ENCODE measurements at regions not wholly inside any gene's neighbourhood (a gene's known extent, or its start where the extent isn't known, plus 50 kb on each side); places are given as distances from the start of the nearest gene placed in this dataset.

- BruUV-seq (replicated peaks) = no TSS peak
- H3K9me3 ChIP-seq = no peaks in the 10 kb centered on the region
- intact Hi-C loops (cut with micrococcal nuclease; ENCODE audit: unreplicated experiment) = no loop called here
- Mint-ChIP-seq H3K27me3 (ENCODE audit: insufficient read depth, unreplicated experiment) (peaks cover 2% of the 10 kb centered on the region), H3K36me3 (ENCODE audit: insufficient read depth, unreplicated experiment) (no peaks in the 10 kb centered on the region), H3K9me3 (ENCODE audit: unreplicated experiment) (no peaks in the 10 kb centered on the region), H3K27ac (ENCODE audit: unreplicated experiment) (no peak overlapping the region), H3K4me3 (ENCODE audit: unreplicated experiment) (no peak overlapping the region), H3K4me1 (ENCODE audit: low read depth, unreplicated experiment) (no peaks in the 10 kb centered on the region)
- DNase-seq = no peak
- ChIA-PET POLR2A (no interaction called here), CTCF (no interaction called here)
- TF ChIP-seq, protein P1, sequence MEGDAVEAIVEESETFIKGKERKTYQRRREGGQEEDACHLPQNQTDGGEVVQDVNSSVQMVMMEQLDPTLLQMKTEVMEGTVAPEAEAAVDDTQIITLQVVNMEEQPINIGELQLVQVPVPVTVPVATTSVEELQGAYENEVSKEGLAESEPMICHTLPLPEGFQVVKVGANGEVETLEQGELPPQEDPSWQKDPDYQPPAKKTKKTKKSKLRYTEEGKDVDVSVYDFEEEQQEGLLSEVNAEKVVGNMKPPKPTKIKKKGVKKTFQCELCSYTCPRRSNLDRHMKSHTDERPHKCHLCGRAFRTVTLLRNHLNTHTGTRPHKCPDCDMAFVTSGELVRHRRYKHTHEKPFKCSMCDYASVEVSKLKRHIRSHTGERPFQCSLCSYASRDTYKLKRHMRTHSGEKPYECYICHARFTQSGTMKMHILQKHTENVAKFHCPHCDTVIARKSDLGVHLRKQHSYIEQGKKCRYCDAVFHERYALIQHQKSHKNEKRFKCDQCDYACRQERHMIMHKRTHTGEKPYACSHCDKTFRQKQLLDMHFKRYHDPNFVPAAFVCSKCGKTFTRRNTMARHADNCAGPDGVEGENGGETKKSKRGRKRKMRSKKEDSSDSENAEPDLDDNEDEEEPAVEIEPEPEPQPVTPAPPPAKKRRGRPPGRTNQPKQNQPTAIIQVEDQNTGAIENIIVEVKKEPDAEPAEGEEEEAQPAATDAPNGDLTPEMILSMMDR (IDR thresholded peaks at IDR 0.05; ENCODE audit: insufficient read depth in 1 of 2, low read depth in 1 of 2, low read length in 1 of 2, severe bottlenecking in 1 of 2, unreplicated experiment in 1 of 2) = no peak
- H3K4me3 ChIP-seq (ENCODE audit: low read depth, low read length) = no peak overlapping the region
- no peaks in the 10 kb centered on the region for H3K36me3 ChIP-seq (ENCODE audit: control insufficient read depth, insufficient read depth, low read length)
- no peaks in the 10 kb centered on the region for H3K27me3 ChIP-seq (replicated peaks; ENCODE audit: control insufficient read depth, insufficient read depth, low read length)
- H3K4me1 ChIP-seq = no peaks in the 10 kb centered on the region
Measured at GRCh38 chr16:64784635-64785034, 337.2 kb downstream of the CDH11 start.

DNA sequence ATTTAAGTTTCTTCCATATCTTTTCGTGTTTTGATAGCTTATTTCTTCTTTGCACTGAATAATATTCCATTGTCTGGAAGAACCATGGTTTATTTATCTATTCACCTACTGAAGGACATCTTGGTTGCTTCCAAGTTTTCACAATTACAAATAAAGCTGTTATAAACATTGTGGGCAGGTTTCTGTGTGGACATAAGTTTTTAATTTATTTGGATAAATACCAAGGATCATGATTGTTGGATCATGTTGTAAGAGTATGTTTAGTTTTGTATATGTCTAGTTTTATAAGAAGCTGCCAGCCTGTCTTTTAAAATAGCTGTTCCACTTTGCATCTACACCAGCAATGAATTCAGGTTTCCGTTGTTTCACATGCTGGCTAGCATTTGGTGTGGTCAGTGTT, 339.4 kb downstream of the CDH11 start:
- no peak for DNase-seq

GRCh38 chr16:64780445-64780844, 341.4 kb downstream of the CDH11 start:
- no peak overlapping the region for H3K27ac Mint-ChIP-seq (ENCODE audit: unreplicated experiment)
- H3K4me1 ChIP-seq = no peaks in the 10 kb centered on the region
- intact Hi-C loops (cut with micrococcal nuclease; ENCODE audit: unreplicated experiment) = no loop called here
- POLR2A ChIA-PET = no interaction called here
- TF ChIP-seq, protein P1 (IDR thresholded peaks at IDR 0.05; ENCODE audit: insufficient read depth in 1 of 2, low read depth in 1 of 2, low read length in 1 of 2, severe bottlenecking in 1 of 2, unreplicated experiment in 1 of 2) = no peak
- H3K9me3 Mint-ChIP-seq (ENCODE audit: unreplicated experiment) = no peaks in the 10 kb centered on the region
- DNase-seq = no peak
- no peak overlapping the region for H3K4me3 Mint-ChIP-seq (ENCODE audit: unreplicated experiment)
- no peak overlapping the region for H3K4me3 ChIP-seq (ENCODE audit: low read depth, low read length)
- H3K27me3 ChIP-seq (replicated peaks; ENCODE audit: control insufficient read depth, insufficient read depth, low read length) = no peaks in the 10 kb centered on the region
- BruUV-seq (replicated peaks) = no TSS peak
- H3K36me3 Mint-ChIP-seq (ENCODE audit: insufficient read depth, unreplicated experiment) = no peaks in the 10 kb centered on the region
- H3K36me3 ChIP-seq (ENCODE audit: control insufficient read depth, insufficient read depth, low read length) = no peaks in the 10 kb centered on the region
- peaks cover 2% of the 10 kb centered on the region for H3K27me3 Mint-ChIP-seq (ENCODE audit: insufficient read depth, unreplicated experiment)
- CTCF ChIA-PET = no interaction called here
- H3K4me1 Mint-ChIP-seq (ENCODE audit: low read depth, unreplicated experiment) = no peaks in the 10 kb centered on the region
- no peaks in the 10 kb centered on the region for H3K9me3 ChIP-seq

More for the DNA sequence above, 339.4 kb downstream of the CDH11 start:
- no peaks in the 10 kb centered on the region for H3K9me3 ChIP-seq
- CTCF ChIA-PET = no interaction called here
- H3K4me1 ChIP-seq = no peaks in the 10 kb centered on the region
- H3K27ac Mint-ChIP-seq (ENCODE audit: unreplicated experiment) = no peak overlapping the region
- H3K9me3 Mint-ChIP-seq (ENCODE audit: unreplicated experiment) = no peaks in the 10 kb centered on the region
- H3K27me3 ChIP-seq (replicated peaks; ENCODE audit: control insufficient read depth, insufficient read depth, low read length) = no peaks in the 10 kb centered on the region
- TF ChIP-seq, protein P1 (IDR thresholded peaks at IDR 0.05; ENCODE audit: insufficient read depth in 1 of 2, low read depth in 1 of 2, low read length in 1 of 2, severe bottlenecking in 1 of 2, unreplicated experiment in 1 of 2) = no peak
- no peaks in the 10 kb centered on the region for H3K4me1 Mint-ChIP-seq (ENCODE audit: low read depth, unreplicated experiment)
- H3K27me3 Mint-ChIP-seq (ENCODE audit: insufficient read depth, unreplicated experiment) = peaks cover 2% of the 10 kb centered on the region
- H3K36me3 Mint-ChIP-seq (ENCODE audit: insufficient read depth, unreplicated experiment) = no peaks in the 10 kb centered on the region
- H3K4me3 ChIP-seq (ENCODE audit: low read depth, low read length) = no peak overlapping the region
- BruUV-seq (replicated peaks) = no TSS peak
- H3K36me3 ChIP-seq (ENCODE audit: control insufficient read depth, insufficient read depth, low read length) = no peaks in the 10 kb centered on the region
- intact Hi-C loops (cut with micrococcal nuclease; ENCODE audit: unreplicated experiment) = no loop called here
- H3K4me3 Mint-ChIP-seq (ENCODE audit: unreplicated experiment) = no peak overlapping the region
- POLR2A ChIA-PET = no interaction called here
